GM19043 (cell line): ENCODE measurements at regions not wholly inside any gene's neighbourhood (a gene's known extent, or its start where the extent isn't known, plus 50 kb on each side); places are given as distances from the start of the nearest gene placed in this dataset.

Experiments used
- ATAC-seq: cut with Tn5 transposase; IDR thresholded peaks from one replicate; pipeline ENCODE4 v1.9.1; 2021; ENCODE audit warnings: low read depth; ENCODE audit not compliant: unreplicated experiment

- ATAC-seq = no peak
Observed at GRCh38 chr18:24530630-24531111, 70.2 kb downstream of the HRH4 start.

GRCh38 chr18:24534271-24534670, 73.8 kb downstream of the HRH4 start:
- ATAC-seq = no peak

GRCh38 chr18:24534737-24535136, 74.3 kb downstream of the HRH4 start:
- ATAC-seq = no peak

GRCh38 chr18:24535527-24536295, 75.3 kb downstream of the HRH4 start:
- no peak for ATAC-seq

GRCh38 chr18:24536326-24536725, 75.9 kb downstream of the HRH4 start:
- ATAC-seq = no peak

GRCh38 chr18:24536834-24537233, 76.4 kb downstream of the HRH4 start:
- no peak for ATAC-seq

GRCh38 chr18:24538414-24539264, 78.2 kb downstream of the HRH4 start:
- ATAC-seq = no peak

- no peak for ATAC-seq
Observed at GRCh38 chr18:24539866-24540617, 79.6 kb downstream of the HRH4 start.

- no peak for ATAC-seq
Observed at GRCh38 chr18:24540896-24541295, 80.5 kb downstream of the HRH4 start.

- ATAC-seq = no peak
Observed at GRCh38 chr18:24543086-24543794, 82.8 kb downstream of the HRH4 start.

GRCh38 chr18:24543795-24544498, 83.5 kb downstream of the HRH4 start:
- ATAC-seq = no peak

- no peak for ATAC-seq
Observed at GRCh38 chr18:24544949-24545348, 84.5 kb downstream of the HRH4 start.

GRCh38 chr18:24545651-24546050, 85.2 kb downstream of the HRH4 start:
- no peak for ATAC-seq

- ATAC-seq = no peak
Observed at GRCh38 chr18:24546307-24546706, 85.9 kb downstream of the HRH4 start.

- no peak for ATAC-seq
Observed at GRCh38 chr18:24548583-24548982, 88.1 kb downstream of the HRH4 start.

- no peak for ATAC-seq
Observed at GRCh38 chr18:24552218-24552617, 91.8 kb downstream of the HRH4 start.

GRCh38 chr18:24553571-24554285, 93.3 kb downstream of the HRH4 start:
- ATAC-seq = no peak

GRCh38 chr18:24558403-24558802, 98.0 kb downstream of the HRH4 start:
- ATAC-seq = no peak

GRCh38 chr18:24559526-24559925, 99.1 kb downstream of the HRH4 start:
- no peak for ATAC-seq
